Suppressor macrophage treated with lipopolysaccharide for 4 hours (primary cell): ENCODE measurements at regions not wholly inside any gene's neighbourhood (a gene's known extent, or its start where the extent isn't known, plus 50 kb on each side); places are given as distances from the start of the nearest gene placed in this dataset.
A peak's percentile ranks its signal among the peaks of the same experiment; 100 is the strongest.

Source experiments
- DNase-seq: peaks from one replicate; pipeline ENCODE4 v3.0.0-alpha.2; 2020

DNA sequence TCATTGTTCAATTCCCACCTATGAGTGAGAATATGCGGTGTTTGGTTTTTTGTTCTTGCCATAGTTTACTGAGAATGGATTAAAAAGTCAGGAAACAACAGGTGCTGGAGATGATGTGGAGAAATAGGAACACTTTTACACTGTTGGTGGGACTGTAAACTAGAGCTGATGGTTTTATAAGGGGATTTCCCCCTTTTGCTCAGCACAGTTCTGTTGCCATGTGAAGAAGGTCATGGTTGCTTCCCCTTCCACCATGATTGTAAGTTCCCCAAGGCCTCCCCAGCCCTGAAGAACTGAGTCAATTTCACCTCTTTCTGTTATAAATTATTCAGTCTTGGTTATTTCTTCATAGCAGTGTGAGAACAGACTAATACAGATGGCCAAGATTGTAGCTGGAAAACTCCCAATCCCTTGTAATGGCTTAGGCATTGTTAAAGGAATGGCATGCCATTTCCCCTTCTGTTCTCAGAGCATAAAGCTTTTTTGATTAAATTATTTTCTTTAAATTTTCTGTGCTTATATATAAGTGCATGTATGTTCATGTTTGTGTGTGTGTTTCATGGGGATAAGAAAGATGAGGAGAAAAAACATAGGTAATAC lies 144.8 kb downstream of the BACH1 start:
- peak; percentile 63 for DNase-seq

DNA sequence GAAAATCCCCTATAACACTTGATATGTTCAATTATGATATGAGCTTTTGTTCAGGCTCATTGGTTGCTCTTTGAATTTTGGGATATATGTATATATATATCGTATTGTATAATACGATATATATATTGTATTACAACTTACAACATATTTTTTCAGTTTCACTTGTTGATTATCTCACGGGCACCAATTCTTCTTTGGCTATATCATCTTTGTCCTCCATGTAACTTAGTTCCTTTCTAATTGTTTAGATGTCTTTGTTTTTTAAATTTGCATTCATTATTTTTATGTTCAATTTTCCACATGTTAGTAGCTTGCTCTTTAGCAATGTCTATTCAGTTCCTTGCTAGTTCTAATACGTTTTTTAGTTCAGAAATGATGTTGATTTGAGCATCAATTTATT lies 150.0 kb downstream of the BACH1 start:
- DNase-seq: no peak

DNA sequence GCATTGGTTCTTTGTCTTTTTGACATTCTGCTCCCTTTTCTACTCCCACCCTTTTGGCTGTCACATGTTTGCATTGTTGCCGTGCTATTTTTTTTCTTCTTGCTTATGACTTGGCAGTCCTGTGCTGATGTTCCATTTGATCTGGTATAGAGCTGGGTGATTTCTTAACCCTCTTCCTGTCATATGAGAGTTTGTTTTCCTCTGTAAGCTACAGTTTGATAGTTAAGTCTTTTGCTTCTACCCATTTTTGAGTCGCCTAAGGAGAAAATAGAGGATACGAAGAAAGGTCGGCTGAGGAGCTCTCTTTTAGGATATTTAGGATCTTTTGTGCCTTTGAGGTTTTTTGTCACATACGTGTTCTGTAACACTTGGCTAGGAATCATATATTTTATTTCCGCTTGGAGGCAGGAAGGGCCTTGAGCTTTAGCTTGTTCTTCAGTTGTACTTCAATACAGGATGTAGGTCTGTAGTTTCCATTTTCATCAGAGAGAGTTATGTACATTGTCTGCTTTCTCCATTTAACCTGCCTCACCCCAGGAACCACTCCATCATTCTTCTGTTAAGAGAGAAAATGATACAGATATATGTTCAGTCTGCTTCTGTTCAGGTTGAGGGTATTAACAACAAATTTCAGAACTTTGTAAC lies 150.7 kb downstream of the BACH1 start:
- DNase-seq: no peak

DNA sequence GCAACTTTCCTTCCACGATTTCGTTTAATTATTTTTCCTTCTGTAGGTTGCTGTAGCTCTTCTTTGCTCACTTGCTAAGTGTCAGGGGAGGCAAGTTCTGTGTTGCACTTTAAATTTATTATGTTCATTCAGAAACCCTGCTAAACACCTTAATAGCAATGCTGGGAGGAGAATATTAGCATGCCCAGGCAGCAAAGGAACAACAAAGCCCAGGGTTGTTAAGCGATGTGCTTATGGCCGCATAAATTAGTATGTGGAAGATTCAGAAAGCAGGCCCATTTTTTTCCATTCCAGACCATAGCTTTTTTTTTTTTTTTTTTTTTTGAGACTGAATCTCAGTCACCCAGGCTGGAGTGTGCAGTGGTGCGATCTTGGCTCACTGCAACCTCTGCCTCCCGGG lies 151.3 kb downstream of the BACH1 start:
- no peak for DNase-seq

DNA sequence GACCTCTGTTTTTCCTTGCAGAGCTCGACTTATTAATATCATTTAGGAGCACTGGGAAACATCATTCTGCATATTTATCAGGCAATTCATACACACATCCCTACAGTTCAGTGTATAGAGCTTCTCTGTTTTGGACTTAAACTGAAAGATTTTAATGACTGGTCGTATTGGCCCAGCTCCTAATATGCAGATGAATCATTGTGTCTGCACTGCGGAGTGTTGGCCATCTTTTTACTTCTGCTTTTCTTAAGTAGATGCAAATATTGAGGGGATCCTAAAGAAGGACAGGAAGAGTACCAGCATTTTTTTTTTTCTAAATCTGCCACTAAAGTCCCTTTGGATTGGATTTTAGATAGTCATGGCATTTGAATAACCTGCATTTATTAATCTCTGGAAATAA lies 154.8 kb downstream of the BACH1 start:
- peak; percentile 20 for DNase-seq

DNA sequence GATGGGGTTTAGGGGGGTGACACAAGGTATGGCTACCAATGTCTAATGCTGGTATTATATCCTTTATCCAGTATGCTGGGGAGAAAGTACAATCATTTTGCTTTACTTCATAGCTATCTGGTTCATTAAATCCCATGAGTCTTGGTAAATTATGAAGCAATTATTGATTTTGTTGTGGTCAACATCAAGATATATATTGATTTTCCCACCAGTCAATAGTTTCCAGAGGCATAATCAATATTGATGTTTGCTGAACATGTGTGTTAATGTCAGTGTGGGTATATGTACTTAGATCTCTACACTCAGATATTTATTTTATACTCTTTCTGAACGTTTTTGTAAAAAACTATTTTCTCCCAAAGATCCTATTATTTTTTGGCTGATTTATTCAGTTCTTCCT lies 155.5 kb downstream of the BACH1 start:
- no peak for DNase-seq

DNA sequence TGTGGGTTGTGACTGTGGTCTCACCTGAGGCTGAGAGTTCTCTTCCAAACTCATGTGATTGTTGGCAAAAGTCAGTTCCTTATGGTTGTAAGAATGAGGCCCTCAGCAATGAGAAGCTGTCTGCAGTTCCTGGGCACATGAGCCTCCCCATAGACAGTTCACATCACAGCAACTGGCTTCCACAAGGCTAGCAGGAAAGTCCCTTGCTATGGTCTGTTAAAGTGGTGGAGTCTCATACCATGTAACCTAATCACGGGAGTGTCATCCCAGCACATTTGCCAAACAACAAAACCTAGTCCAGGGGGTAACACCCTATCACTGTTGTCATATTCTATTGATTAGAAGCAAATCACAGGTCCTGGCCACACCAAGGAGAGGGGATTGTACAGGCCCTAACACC lies 163.8 kb downstream of the BACH1 start:
- DNase-seq: no peak

DNA sequence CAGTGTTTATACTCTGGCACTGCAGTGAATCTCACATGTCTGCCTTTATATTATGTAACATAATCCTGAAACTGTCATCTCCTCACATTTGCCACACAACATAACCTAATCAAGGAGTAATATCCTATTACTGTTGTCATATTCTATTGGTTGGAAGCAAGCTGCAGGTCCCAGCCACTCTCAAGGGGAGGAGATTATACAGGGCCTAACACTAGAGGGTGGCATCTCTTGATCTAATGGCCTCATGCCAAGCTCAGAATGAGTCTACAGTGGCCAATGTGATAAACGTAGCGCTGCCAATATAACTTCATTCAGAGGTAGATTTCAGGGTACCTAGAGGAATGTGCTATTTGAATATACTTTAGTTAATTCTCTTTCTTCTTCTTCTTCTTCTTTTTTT lies 166.8 kb downstream of the BACH1 start:
- no peak for DNase-seq

DNA sequence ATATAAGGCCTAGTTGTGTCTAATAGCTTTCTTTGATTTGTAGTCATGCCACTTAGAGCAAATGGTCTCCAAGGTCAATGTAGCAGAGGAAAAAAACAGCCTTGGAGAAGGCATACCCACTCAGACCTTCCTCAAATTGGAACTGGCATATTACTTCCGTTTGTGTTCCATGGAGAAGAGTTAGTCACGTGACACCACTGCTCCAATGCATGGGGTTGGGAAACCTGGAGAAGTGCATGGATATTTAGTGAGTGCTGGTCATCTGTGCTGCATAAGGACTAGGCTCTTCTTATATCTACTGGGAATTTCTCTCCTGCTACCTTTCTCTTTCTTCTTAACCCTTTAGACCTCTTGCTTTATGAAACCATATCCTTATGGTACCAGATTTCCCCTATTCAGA lies 167.8 kb downstream of the BACH1 start:
- DNase-seq: no peak

DNA sequence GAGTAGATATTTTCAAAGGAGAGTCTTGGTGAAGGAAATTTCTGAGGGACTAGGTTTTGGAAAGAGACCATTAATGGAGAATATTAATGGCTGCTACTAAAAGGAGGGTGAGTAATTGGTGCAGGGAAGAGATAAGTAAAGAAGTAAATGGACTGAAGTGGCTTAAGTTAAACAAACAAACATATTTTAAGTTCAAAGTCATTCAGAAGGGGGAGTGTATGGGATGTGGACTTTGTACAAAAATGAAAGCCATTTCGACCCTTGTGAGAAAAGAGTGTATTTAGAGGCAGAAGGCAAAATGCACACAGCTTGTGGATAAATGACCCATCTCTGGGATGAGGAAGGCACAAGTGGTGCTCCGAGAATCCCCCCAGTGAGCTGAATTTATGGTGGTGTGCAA lies 171.7 kb downstream of the BACH1 start:
- DNase-seq: no peak

DNA sequence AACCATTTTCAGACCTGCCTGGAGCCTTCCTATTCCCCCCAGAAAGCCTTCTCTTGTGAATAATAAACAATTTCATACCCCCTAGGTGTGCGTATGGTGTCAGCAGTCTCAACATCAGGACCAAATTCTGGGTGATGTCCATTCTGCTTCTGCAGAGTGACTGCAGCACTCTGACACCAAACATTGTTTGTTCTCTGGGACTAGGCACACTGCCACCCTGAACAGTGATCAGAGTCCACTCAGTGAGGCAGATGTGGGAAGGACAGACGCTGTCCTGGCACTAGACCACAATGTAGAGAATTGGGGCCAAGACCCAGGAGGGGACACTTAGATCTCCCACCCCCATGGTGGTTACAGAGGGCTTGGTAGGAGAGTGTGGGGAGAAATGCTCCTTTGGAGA lies 175.1 kb downstream of the BACH1 start:
- DNase-seq: no peak

DNA sequence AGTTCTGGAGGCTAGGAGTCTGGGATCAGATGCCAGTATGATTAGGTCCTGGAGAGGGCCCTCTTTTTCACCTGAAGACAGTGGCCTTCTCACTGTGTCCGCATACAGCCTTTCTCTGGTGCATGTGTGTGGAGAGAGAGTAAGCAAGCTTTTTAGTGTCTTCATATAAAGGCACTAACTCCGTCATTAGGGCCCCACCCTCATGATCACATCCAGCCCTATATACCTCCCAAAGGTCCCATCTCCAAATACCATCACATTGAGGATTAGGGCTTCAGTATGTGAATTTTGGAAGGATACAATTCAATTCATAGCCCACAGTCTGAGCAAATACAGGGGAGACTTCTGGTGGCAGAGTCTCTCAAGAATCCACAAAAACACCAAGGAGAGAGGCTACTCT lies 176.6 kb downstream of the BACH1 start:
- no peak for DNase-seq

DNA sequence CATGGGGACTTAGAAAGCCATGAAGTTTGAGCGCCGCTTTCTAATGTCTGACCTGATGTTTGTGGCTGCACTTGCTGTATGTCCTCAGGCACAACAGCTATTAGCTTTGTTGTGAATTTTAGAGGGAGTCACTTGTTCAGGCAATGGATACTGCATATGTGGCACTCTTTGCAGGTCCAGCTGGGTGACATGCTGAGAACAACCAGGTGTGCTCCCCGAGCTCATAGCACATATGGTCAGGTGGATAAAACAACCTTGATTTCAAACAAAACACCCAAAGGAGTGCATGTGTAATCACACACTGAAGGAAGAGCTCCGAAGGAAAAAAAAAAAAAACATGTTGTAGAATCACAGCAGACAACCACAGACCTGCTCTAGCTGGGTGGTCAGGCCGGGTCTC lies 178.6 kb downstream of the BACH1 start:
- DNase-seq: no peak

DNA sequence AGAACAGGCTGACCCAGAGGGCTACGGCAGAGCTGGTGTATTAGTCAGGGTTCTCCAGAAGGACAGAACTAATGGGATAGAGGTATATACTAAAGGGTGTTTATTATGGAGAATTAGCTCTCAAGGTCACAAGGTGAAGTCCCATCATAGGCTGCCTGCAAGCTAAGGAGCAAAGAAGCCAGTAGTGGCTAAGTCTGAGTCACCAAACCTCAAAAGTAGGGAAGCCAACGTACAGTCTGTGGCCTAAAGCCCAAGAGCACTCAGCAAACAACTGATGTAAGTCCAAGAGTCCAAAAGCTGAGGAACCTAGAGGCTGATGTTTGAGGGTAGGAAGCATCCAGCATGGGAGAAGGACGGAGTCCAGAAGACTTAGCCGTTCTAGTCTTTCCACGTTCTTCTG lies 179.2 kb downstream of the BACH1 start:
- DNase-seq: no peak

DNA sequence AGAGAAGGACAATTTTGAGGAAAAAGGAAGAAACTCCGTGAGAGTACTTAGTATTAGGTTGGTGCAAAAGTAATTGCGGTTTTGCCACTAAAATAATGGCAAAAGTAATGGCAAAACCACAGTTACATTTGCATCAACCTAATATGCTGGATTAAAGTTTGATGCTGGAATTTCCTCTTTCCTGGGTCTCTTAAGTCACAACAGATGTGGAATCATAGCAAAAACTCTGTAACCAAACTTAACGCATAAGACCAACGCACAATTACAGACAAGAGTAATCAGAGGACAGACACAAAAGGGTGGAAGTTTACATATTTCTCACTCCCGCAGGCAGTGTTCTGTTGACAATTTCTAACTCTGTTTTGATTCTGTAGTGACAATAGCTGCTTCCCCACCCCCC lies 182.4 kb downstream of the BACH1 start:
- DNase-seq: no peak

DNA sequence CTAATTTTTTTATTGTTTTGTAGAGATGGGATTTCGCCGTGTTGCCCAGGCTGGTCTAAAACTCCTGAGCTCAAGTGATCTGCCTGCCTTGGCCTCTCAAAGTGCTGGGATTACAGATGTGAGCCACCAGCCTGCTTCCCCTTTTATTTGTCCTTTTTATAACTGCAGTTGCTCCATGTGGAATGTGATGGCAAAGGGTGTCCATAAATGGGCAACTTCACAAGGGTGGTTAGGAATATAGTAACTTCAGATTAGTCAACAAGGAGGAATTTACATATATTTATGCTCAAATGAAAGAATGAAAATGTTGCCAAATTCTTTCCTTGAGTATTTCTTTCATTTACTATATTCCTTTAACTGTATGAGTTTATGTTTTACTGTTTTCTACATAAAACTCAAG lies 182.9 kb downstream of the BACH1 start:
- no peak for DNase-seq

DNA sequence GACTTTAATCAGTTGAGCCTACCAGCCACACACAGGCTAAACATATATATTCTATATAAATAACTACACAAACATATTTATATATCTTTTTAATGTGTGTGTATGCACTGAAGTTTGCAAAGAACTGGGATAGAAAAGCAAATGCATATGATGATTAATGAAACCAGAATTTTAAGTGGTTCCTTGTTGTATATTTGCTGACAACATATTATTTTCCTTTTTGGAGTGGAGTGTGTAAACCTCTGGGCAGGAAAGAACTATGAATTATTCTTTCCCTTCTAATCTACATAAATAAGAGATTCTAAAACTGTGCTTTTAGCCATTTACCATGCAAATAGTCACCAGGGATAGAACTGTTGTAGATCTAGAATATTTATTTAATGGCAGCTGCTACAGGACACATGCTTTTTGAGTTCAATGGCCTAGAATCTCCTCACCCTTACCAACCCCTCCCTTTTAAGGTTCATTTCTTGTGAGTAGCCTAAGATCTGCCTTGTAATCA lies 187.6 kb downstream of the BACH1 start:
- no peak for DNase-seq
